SKM-1 treated with dmso at 0.1 percent for 144 hours (cell line): ENCODE measurements at regions not wholly inside any gene's neighbourhood (a gene's known extent, or its start where the extent isn't known, plus 50 kb on each side); places are given as distances from the start of the nearest gene placed in this dataset.

ENCODE experiments used
- DNase-seq: peaks from one replicate; lab custom pipeline; 2025; ENCODE audit not compliant: unreplicated experiment; lab: John Stamatoyannopoulos, UW

DNA sequence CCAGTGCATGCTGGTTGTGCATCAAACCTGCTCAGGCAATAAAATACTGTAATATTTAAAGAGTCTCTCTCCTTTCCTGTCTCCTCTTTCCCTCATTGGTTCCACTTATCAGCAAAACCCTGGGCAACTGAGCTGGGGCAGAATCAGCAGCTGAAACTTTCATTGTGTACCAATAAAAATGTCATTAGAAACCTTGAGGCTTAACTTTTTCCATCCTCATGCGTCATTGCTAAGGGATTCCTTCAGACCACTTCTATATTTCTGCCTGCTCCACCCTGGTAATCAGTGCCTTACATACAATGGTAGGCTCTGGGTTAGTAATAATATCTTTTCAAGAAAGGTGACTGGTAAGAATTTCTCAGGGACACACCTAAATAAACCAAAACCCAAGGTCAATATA, 880.3 kb downstream of the RPA4 start:
- DNase-seq: no peak

DNA sequence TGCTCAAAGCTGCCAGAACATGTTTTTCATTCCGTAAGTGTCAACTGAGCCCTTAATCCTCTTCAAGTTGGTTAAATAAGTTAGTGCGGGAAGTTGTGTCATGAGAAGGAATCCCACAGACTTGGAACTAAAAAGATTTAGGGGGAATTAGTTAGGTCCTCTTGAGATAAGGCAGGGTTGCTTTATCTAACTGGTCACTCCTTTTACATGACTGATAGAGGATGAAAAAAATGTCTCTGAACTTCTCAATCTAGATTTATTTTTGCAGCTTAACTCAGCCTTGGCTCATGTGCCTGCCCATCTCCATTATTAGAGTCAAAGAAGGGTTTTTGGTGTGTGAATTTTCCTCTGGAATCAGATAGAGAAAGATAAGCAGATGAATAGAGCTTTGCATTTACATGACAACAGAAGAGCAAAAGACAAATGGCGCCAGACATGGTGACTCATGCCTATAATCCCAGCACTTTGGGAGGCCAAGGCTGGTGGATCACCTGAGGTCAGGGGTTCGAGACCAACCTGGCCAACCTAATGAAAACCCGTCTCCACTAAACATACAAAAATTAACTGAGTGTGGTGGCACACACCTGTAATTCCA, 882.9 kb downstream of the RPA4 start:
- DNase-seq: no peak

GRCh38 chrX:97787311-97787710, 903.6 kb downstream of the RPA4 start:
- DNase-seq: no peak

DNA sequence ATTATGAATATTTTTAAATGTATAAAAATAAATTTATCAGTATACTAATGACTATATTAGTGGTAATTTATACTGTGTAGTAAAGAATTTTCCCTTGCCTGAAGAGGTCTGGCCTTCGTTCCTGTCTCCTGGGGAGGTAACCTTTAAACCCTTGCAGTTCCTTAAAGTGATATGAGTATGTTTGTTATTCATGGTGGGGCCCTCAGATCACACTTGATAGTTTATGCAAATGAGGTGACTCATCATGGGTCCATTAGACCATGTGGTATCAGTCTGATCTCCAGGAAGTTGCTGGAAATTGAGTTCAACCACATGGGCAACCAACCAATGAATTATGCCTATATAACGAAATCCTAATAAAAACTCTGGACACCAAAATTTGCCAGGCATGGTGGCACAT, 904.1 kb downstream of the RPA4 start:
- DNase-seq: no peak

DNA sequence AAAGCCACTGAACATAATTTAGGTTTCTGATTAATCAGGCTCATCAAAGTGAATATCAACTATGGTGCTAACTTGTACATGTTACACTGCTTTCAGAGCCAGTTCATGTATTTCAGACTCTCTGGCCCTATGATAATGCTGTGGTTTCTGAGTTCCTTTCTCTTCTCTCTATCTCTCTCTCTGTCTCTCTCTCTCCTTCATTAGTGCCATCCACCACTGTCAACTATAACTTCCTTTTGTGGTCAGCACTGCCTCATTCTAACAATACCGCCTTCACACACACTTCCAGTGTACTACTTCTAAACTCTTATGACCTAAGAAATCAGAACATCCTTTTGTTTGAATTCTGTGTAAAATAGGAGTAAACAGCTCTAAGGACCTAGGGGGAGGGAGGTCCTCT, 907.1 kb downstream of the RPA4 start:
- no peak for DNase-seq

DNA sequence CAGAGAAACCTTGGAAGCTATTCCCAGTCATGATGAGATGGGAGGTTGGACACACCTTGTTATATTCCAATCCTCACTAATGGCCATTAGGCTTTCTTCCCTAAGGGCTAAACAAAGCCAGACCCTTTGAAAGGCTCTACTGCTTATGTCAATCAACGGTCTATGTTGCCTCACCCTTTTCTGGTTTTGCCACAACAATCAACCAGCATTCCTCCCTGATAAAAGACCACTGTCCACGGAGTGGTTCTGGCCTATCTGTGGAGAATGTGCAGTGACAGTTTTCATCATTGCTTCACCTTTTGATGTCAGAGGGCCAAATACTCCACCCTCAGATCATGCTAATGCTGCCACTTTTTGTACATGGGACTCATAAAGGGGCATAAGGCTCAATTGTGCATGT, 913.4 kb downstream of the RPA4 start:
- no peak for DNase-seq

DNA sequence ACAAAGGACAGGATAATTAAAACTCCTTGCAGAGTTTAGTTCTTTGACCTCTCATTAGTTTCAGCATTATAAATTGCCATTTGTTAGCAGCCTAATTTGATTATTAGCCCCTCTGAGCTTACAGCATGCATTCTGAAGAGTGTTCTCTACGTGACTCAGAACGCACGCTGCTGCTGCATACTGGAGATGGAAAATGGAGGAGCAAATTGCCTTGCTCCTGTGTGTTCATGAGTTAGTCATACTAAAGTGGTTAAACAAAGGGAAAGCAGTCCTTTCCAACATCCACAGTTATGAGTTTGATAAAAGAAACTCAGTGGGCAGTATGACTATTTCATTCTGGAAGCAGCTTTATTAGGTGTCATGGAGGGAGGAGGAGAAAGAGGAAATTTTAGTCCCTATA, 922.5 kb downstream of the RPA4 start:
- no peak for DNase-seq

DNA sequence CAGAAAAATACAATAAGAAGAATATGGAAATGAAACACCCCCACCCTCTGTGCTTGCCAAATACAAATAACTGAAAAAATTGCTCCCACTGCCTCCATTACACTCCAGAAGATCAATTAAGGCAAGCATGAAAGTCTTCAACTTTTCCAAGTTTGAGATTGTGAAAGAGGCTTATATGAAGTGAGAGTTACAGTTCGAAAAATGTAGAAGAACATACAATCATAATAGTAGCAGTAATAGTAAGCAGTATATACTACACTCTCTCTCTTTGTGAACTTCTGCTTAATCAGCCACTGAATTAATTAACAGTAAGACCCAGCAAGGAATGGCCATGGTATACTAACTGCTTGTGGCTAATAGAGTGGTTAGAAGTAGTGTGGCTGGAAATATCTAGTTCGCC, 923.2 kb downstream of the RPA4 start:
- no peak for DNase-seq

GRCh38 chrX:97820170-97820569, 936.5 kb downstream of the RPA4 start:
- DNase-seq: no peak

- no peak for DNase-seq
Observed at GRCh38 chrX:97828471-97828870, 944.8 kb downstream of the RPA4 start.

DNA sequence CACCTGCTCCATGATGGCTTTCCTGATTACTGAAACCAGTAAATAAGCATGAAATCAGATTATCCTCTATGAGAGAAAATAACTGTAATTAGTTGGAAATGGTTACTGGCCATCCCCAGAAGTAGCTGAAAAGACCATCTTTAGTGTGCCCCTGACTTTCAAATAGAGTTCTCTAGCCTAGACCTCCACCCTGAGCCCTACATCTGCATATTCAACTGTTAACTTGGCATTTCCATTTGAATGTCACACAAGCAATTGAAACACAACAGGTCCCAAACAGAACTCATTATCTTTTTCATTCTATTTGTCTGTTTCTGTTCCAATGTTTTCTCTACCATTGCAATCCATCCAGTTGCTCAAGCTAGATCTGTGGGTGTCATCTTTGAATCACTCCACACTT, 952.3 kb downstream of the RPA4 start:
- DNase-seq: no peak

- DNase-seq: no peak
Observed at GRCh38 chrX:97841544-97842179, 958.0 kb downstream of the RPA4 start.

DNA sequence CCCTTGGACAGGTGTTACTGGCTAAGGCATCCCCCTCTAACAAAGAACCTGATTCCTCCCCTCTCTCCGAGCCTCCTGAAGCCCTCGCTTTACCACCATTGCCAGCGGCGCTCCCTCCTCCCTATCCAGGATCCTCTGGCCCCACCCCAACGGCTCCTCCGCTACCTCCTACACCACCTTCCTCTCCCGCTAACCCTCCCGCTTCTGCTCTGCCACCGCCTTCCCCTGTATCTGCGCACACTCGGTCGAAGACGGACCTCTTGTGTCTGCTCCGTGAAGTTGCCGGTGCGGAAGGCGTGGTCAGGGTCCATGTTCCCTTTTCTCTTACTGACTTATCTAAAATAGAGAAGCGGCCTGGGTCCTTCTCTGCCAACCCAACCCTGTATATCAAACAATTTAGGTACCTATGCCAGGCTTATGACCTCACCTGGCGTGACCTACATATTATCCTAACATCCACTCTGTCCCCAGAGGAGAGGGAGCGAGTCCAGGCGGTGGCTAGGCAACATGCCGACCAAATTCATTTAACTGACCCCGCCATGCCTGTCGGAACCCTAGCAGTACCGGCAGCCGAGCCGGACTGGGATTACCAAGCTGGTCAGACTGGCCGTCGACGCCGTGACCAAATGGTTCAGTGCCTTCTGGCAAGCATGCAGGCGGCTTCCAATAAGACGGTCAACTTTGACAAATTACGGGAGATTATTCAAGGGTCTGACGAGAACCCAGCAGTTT, 958.9 kb downstream of the RPA4 start:
- DNase-seq: no peak

DNA sequence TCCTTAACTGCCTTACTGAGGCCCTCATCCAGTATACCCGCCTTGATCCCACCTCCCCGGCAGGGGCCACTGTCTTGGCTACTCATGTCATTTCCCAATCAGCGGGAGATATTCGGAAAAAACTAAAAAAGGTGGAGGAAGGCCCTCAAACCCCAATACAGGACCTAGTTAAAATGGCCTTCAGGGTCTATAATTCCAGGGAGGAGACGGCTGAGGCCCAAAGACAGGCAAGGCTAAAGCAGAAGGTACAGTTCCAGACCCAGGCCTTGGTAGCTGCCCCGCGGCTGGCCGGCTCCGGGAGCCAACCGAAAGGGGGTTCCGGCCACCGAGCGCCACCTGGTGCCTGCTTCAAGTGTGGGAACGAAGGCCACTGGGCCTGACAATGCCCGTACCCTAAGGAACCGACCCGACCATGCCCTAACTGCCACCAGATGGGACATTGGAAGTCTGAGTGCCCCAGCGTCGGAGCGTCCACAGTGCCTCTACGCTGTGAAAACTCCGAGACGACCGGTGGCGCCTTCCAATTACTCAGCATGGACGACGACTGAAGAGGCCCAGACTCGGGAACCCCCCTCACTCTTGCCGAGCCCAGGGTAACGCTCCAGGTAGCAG, 959.6 kb downstream of the RPA4 start:
- DNase-seq: no peak

GRCh38 chrX:97844161-97844560, 960.5 kb downstream of the RPA4 start:
- DNase-seq: no peak

- DNase-seq: no peak
Observed at GRCh38 chrX:97844943-97845342, 961.2 kb downstream of the RPA4 start.

GRCh38 chrX:97845451-97845850, 961.7 kb downstream of the RPA4 start:
- DNase-seq: no peak

- DNase-seq: no peak
Observed at GRCh38 chrX:97846228-97846627, 962.5 kb downstream of the RPA4 start.

- DNase-seq: no peak
Observed at GRCh38 chrX:97846718-97847237, 963.1 kb downstream of the RPA4 start.

GRCh38 chrX:97847885-97848679, 964.4 kb downstream of the RPA4 start:
- DNase-seq: no peak

DNA sequence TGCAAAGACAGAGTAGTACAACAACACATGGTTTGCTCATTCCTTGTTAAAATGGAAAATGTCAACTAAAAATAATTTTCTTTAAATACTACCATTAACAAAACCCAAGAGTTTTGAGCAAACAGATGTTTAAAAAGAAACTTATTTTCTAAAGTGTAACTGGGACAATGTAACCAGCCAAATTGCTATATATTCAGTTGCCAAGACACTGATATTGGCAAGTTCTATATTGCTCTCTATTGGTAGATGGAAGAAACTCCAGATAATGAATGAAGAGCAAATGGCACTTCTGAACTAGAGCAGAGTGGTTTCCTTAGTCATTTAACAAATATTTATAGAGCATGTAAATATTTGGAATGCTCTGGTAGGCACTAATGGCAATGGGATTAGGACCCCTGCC, 966.2 kb downstream of the RPA4 start:
- no peak for DNase-seq
